Esophagus muscularis mucosa (tissue), 4 donors: ENCODE measurements at regions not wholly inside any gene's neighbourhood (a gene's known extent, or its start where the extent isn't known, plus 50 kb on each side); places are given as distances from the start of the nearest gene placed in this dataset.

Experiments used
- CTCF ChIP-seq, 3 experiments: fragments of 200-600 bp in 2 of 3; fragments of 450-650 bp in 1 of 3; sonication (generic) in 2 of 3; IDR thresholded peaks; one replicate each; pipeline ENCODE4 v1.5.1; 2017 to 2019; ENCODE audit warnings: antibody characterized with exemption in 3 of 3, mild to moderate bottlenecking in 2 of 3, moderate library complexity in 1 of 3
- EP300 ChIP-seq: sonication (generic); formaldehyde crosslinking; IDR thresholded peaks from one replicate; pipeline ENCODE4 v1.6.1; 2017; ENCODE audit warnings: antibody characterized with exemption
- POLR2A ChIP-seq: fragments of 450-650 bp; IDR thresholded peaks from one replicate; pipeline ENCODE4 v1.6.1; 2017; ENCODE audit warnings: antibody characterized with exemption, moderate library complexity, mild to moderate bottlenecking, low read depth
- POLR2AphosphoS5 ChIP-seq, 2 donors: sonication (generic); formaldehyde crosslinking; IDR thresholded peaks; one replicate each; pipeline ENCODE4 v1.6.1; 2017; ENCODE audit warnings: antibody characterized with exemption in 2 of 2

GRCh38 chr12:73321319-73321718 is 1049.1 kb downstream of the TRHDE start:
- TF ChIP-seq CTCF (IDR thresholded peaks at IDR 0.05) (no peak), EP300 (no peak), POLR2AphosphoS5 (IDR thresholded peaks at IDR 0.05) (no peak), POLR2A (no peak)
